HEK293T (cell line): ENCODE measurements at regions not wholly inside any gene's neighbourhood (a gene's known extent, or its start where the extent isn't known, plus 50 kb on each side); places are given as distances from the start of the nearest gene placed in this dataset.

Source experiments
- FOXM1 ChIP-seq: fragments of 450-650 bp; IDR thresholded peaks from 2 replicates; pipeline ENCODE4 v1.6.1; 2017; ENCODE audit warnings: mild to moderate bottlenecking, borderline replicate concordance
- SP1 ChIP-seq: fragments of 450-650 bp; IDR thresholded peaks from 2 replicates; pipeline ENCODE4 v1.6.1; 2017
- SUZ12 ChIP-seq: fragments of 450-650 bp; IDR thresholded peaks from 2 replicates; pipeline ENCODE4 v1.6.1; 2016; ENCODE audit warnings: mild to moderate bottlenecking
- TF ChIP-seq, protein P1 (sequence below): fragments of 450-650 bp; IDR thresholded peaks from 2 replicates; pipeline ENCODE4 v1.6.1; 2016

- TF ChIP-seq, protein P1, sequence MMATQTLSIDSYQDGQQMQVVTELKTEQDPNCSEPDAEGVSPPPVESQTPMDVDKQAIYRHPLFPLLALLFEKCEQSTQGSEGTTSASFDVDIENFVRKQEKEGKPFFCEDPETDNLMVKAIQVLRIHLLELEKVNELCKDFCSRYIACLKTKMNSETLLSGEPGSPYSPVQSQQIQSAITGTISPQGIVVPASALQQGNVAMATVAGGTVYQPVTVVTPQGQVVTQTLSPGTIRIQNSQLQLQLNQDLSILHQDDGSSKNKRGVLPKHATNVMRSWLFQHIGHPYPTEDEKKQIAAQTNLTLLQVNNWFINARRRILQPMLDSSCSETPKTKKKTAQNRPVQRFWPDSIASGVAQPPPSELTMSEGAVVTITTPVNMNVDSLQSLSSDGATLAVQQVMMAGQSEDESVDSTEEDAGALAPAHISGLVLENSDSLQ: no peak
- TF ChIP-seq SUZ12 (no peak), FOXM1 (no peak), SP1 (no peak)
Observed at GRCh38 chr9:89843591-89843990, 238.8 kb downstream of the GADD45G start.
